ENCODE measurements at regions not wholly inside any gene's neighbourhood (a gene's known extent, or its start where the extent isn't known, plus 50 kb on each side); places are given as distances from the start of the nearest gene placed in this dataset.
"Not testable (repeated sequence)": the region's sequence is repeated elsewhere in the genome, so short reads cannot be mapped to it uniquely, and the experiment has no call there.

- Mint-ChIP-seq H3K4me3 (no peak overlapping the region), H3K4me1 (peaks cover 34% of the 10 kb centered on the region), H3K9me3 (peaks cover 8% of the 10 kb centered on the region), H3K27ac (no peak overlapping the region), H3K36me3 (no peaks in the 10 kb centered on the region), H3K27me3 (ENCODE audit: low read depth) (peaks cover 5% of the 10 kb centered on the region)
- DNase-seq (ENCODE audit: low spot score in 2 of 2, unreplicated experiment in 2 of 2) = no peak
- TF ChIP-seq, protein P1, sequence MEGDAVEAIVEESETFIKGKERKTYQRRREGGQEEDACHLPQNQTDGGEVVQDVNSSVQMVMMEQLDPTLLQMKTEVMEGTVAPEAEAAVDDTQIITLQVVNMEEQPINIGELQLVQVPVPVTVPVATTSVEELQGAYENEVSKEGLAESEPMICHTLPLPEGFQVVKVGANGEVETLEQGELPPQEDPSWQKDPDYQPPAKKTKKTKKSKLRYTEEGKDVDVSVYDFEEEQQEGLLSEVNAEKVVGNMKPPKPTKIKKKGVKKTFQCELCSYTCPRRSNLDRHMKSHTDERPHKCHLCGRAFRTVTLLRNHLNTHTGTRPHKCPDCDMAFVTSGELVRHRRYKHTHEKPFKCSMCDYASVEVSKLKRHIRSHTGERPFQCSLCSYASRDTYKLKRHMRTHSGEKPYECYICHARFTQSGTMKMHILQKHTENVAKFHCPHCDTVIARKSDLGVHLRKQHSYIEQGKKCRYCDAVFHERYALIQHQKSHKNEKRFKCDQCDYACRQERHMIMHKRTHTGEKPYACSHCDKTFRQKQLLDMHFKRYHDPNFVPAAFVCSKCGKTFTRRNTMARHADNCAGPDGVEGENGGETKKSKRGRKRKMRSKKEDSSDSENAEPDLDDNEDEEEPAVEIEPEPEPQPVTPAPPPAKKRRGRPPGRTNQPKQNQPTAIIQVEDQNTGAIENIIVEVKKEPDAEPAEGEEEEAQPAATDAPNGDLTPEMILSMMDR (IDR thresholded peaks at IDR 0.05; ENCODE audit: unreplicated experiment) = no peak
These were observed 134.9 kb upstream of the FBXL7 start for GRCh38 chr5:15365070-15365469.

- Mint-ChIP-seq H3K4me1 (peaks cover 34% of the 10 kb centered on the region), H3K27me3 (ENCODE audit: low read depth) (peaks cover 17% of the 10 kb centered on the region), H3K27ac (no peak overlapping the region), H3K36me3 (no peaks in the 10 kb centered on the region), H3K4me3 (no peak overlapping the region), H3K9me3 (peaks cover 11% of the 10 kb centered on the region)
- TF ChIP-seq, protein P1 (IDR thresholded peaks at IDR 0.05; ENCODE audit: unreplicated experiment) = no peak
- DNase-seq (ENCODE audit: low spot score in 2 of 2, unreplicated experiment in 2 of 2) = no peak
These were observed 136.4 kb upstream of the FBXL7 start for GRCh38 chr5:15363601-15364000.

- H3K9me3 Mint-ChIP-seq = peaks cover 12% of the 10 kb centered on the region
- not testable (repeated sequence) for H3K4me3 Mint-ChIP-seq, H3K36me3 Mint-ChIP-seq
These were observed 142.9 kb upstream of the FBXL7 start for GRCh38 chr5:15357092-15357453.

GRCh38 chr5:15356308-15357091 is 143.5 kb upstream of the FBXL7 start:
- Mint-ChIP-seq H3K27me3 (ENCODE audit: low read depth) (peaks cover 34% of the 10 kb centered on the region), H3K4me1 (peaks cover 19% of the 10 kb centered on the region), H3K9me3 (peaks cover 12% of the 10 kb centered on the region)
- not testable (repeated sequence) for H3K27ac Mint-ChIP-seq; H3K4me3 Mint-ChIP-seq; H3K36me3 Mint-ChIP-seq; DNase-seq (ENCODE audit: low spot score in 2 of 2, unreplicated experiment in 2 of 2)

More at GRCh38 chr5:15357092-15357453, 142.9 kb upstream of the FBXL7 start:
- H3K27me3 Mint-ChIP-seq (ENCODE audit: low read depth) = peaks cover 30% of the 10 kb centered on the region
- not testable (repeated sequence) for DNase-seq (ENCODE audit: low spot score in 2 of 2, unreplicated experiment in 2 of 2); H3K27ac Mint-ChIP-seq
- H3K4me1 Mint-ChIP-seq = peaks cover 19% of the 10 kb centered on the region

DNA sequence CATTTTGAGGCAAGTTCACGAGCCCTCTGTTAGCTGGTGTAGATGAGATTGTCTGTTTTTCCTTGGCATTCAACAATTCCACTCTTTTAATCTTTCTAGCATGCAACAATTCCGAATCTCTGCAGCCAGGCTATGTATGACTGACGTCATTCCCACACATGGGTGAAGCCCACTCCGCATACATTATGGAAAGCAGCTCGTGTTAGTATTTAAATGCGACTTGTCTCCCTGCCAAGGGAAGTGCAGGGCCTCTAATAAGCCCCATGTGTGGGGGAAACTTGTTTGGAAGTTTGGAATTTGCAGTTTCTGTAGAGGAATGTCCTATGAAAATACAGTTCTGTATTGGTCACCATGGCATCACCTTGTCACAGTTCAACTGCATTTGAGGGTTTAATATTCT is 146.0 kb upstream of the FBXL7 start:
- Mint-ChIP-seq H3K4me1 (peaks cover 19% of the 10 kb centered on the region), H3K27ac (peak overlapping the region; percentile 64), H3K9me3 (peaks cover 8% of the 10 kb centered on the region), H3K4me3 (no peak overlapping the region), H3K27me3 (ENCODE audit: low read depth) (peaks cover 28% of the 10 kb centered on the region), H3K36me3 (no peaks in the 10 kb centered on the region)
- no peak for DNase-seq (ENCODE audit: low spot score in 2 of 2, unreplicated experiment in 2 of 2)
- TF ChIP-seq, protein P1 (IDR thresholded peaks at IDR 0.05; ENCODE audit: unreplicated experiment) = no peak

- TF ChIP-seq, protein P1 (IDR thresholded peaks at IDR 0.05; ENCODE audit: unreplicated experiment) = no peak
These were observed 146.8 kb upstream of the FBXL7 start for GRCh38 chr5:15353086-15353645.

More at GRCh38 chr5:15353086-15353645, 146.8 kb upstream of the FBXL7 start:
- Mint-ChIP-seq H3K27me3 (ENCODE audit: low read depth) (peaks cover 21% of the 10 kb centered on the region), H3K4me1 (peaks cover 19% of the 10 kb centered on the region), H3K36me3 (no peaks in the 10 kb centered on the region), H3K4me3 (no peak overlapping the region), H3K9me3 (peaks cover 3% of the 10 kb centered on the region), H3K27ac (no peak overlapping the region)
- no peak for DNase-seq (ENCODE audit: low spot score in 2 of 2, unreplicated experiment in 2 of 2)

All from mesothelial cell of epicardium (in vitro differentiated cells).